T-cell (primary cell): ENCODE measurements at regions not wholly inside any gene's neighbourhood (a gene's known extent, or its start where the extent isn't known, plus 50 kb on each side); places are given as distances from the start of the nearest gene placed in this dataset.

Experiments
- ATAC-seq, 4 experiments: fragments of 200-7000 bp in 3 of 4; fragments of 150-1000 bp in 1 of 4; cut with Tn5 transposase; replicated peaks in 1 of 4; 1 replicate in 3 of 4; 2 replicates in 1 of 4; pipeline ENCODE4 v1.10.0; 2021; ENCODE audit warnings: moderate library complexity in 3 of 4, mild to moderate bottlenecking in 2 of 4, moderate number of reproducible peaks in 1 of 4
- CTCF ChIA-PET, 2 donors: fragments of 300-600 bp; sonication (Branson Sonifier 250); formaldehyde crosslinking; loops; one replicate each; lab custom pipeline; 2022; ENCODE audit warnings: antibody characterized with exemption in 2 of 2; lab: Charles Lee
- POLR2A ChIA-PET, 2 donors: fragments of 300-600 bp; sonication (Branson Sonifier 250); formaldehyde crosslinking; loops; one replicate each; lab custom pipeline; 2022; ENCODE audit warnings: antibody characterized with exemption in 2 of 2; lab: Charles Lee
- DNase-seq, 35 experiments: peaks; one replicate each; pipeline versions ENCODE4 v3.0.0 to v3.0.0-alpha.2; 2013 to 2023
- H3K27ac ChIP-seq: one replicate; pipeline ENCODE4 v1.5.1; 2013; ENCODE audit warnings: low read length
- H3K27me3 ChIP-seq, 2 experiments: replicated peaks in 1 of 2; 1 replicate in 1 of 2; 2 replicates in 1 of 2; pipeline versions ENCODE4 v1.6.1 to v1.7.0; 2013; ENCODE audit warnings: low read length in 1 of 2, mixed read lengths in 1 of 2; ENCODE audit not compliant: control insufficient read depth in 2 of 2, insufficient read depth in 2 of 2; ENCODE audit errors: extremely low read depth in 1 of 2
- H3K36me3 ChIP-seq, 2 donors: 1 replicate in 1 of 2; 2 replicates in 1 of 2; pipeline versions ENCODE4 v1.6.1 to v1.7.0; 2013; ENCODE audit warnings: low read length in 1 of 2; ENCODE audit not compliant: control insufficient read depth in 2 of 2, insufficient read depth in 1 of 2; ENCODE audit errors: extremely low read depth in 1 of 2
- H3K4me1 ChIP-seq, 2 experiments: 1 replicate in 1 of 2; 2 replicates in 1 of 2; pipeline versions ENCODE4 v1.6.1 to v1.7.0; 2013; ENCODE audit warnings: low read length in 2 of 2, mixed read lengths in 1 of 2; ENCODE audit not compliant: insufficient read depth in 2 of 2, control insufficient read depth in 1 of 2; ENCODE audit errors: extremely low read depth in 1 of 2
- H3K4me3 ChIP-seq, 2 donors: 1 replicate in 1 of 2; 2 replicates in 1 of 2; pipeline versions ENCODE4 v1.5.1 to v1.7.0; 2013; ENCODE audit warnings: mild to moderate bottlenecking in 2 of 2, low read length in 1 of 2, moderate library complexity in 1 of 2; ENCODE audit not compliant: control insufficient read depth in 1 of 2; ENCODE audit errors: extremely low read depth in 1 of 2
- H3K9me3 ChIP-seq: 2 replicates; pipeline ENCODE4 v1.7.0; 2013
- H3K27ac Mint-ChIP-seq, 2 donors: one replicate each; pipeline ENCODE4 v1.8.0; 2020 to 2021; ENCODE audit warnings: mild to moderate bottlenecking in 2 of 2, mixed read lengths in 2 of 2
- H3K27me3 Mint-ChIP-seq, 2 donors: one replicate each; pipeline ENCODE4 v1.8.0; 2021 to 2022; ENCODE audit warnings: mixed read lengths in 2 of 2
- H3K36me3 Mint-ChIP-seq: one replicate; pipeline ENCODE4 v1.8.0; 2021; ENCODE audit warnings: mixed read lengths
- H3K4me1 Mint-ChIP-seq, 3 donors: one replicate each; pipeline ENCODE4 v1.8.0; 2020 to 2022; ENCODE audit warnings: mixed read lengths in 3 of 3, mild to moderate bottlenecking in 1 of 3
- H3K4me3 Mint-ChIP-seq, 3 donors: one replicate each; pipeline ENCODE4 v1.8.0; 2020 to 2022; ENCODE audit warnings: mild to moderate bottlenecking in 3 of 3, mixed read lengths in 3 of 3, moderate library complexity in 3 of 3
- H3K9me3 Mint-ChIP-seq, 3 donors: one replicate each; pipeline ENCODE4 v1.8.0; 2020 to 2022; ENCODE audit warnings: mixed read lengths in 3 of 3
- WGBS: methylation state at CpG from one replicate; pipeline ENCODE4 v1.1.5; 2013; ENCODE audit warnings: missing lambda C conversion rate; ENCODE audit not compliant: insufficient coverage; 5-methylcytosine and 5-hydroxymethylcytosine counted together

GRCh38 chr18:30271716-30272115 lies 770.8 kb downstream of the DSC3 start:
- CTCF ChIA-PET, result no interaction called here
- Histone ChIP-seq H3K36me3 (no peaks in the 10 kb centered on the region), H3K27me3 (no peaks in the 10 kb centered on the region), H3K4me3 (no peak overlapping the region), H3K27ac (no peak overlapping the region), H3K4me1 (no peaks in the 10 kb centered on the region), H3K9me3 (no peaks in the 10 kb centered on the region)
- POLR2A ChIA-PET, result no interaction called here
- no CpG with 5 or more reads among the region's 3 CpGs for WGBS
- Mint-ChIP-seq H3K36me3 (no peaks in the 10 kb centered on the region), H3K9me3 (peaks cover 6 to 17% (median 14%) of the 10 kb centered on the region in 3 donors), H3K27ac (no peak overlapping the region), H3K4me3 (no peak overlapping the region), H3K27me3 (no peaks in the 10 kb centered on the region), H3K4me1 (no peaks in the 10 kb centered on the region)
- ATAC-seq (no peak), DNase-seq (no peak)

- WGBS, result 100% methylated on average over 1 of the region's 3 CpGs
- no peak overlapping the region for H3K27ac Mint-ChIP-seq
- no peaks in the 10 kb centered on the region for H3K9me3 ChIP-seq
- H3K4me1 Mint-ChIP-seq, result no peaks in the 10 kb centered on the region
- DNase-seq (no peak), ATAC-seq (no peak)
- H3K27me3 ChIP-seq, result no peaks in the 10 kb centered on the region
- no peak overlapping the region for H3K4me3 ChIP-seq
- no peaks in the 10 kb centered on the region for H3K27me3 Mint-ChIP-seq
- no peak overlapping the region for H3K27ac ChIP-seq
- ChIA-PET CTCF (no interaction called here), POLR2A (no interaction called here)
- H3K4me3 Mint-ChIP-seq, result no peak overlapping the region
- peaks cover 6 to 17% (median 17%) of the 10 kb centered on the region in 3 donors for H3K9me3 Mint-ChIP-seq
- no peaks in the 10 kb centered on the region for H3K36me3 Mint-ChIP-seq
- no peaks in the 10 kb centered on the region for H3K4me1 ChIP-seq
- H3K36me3 ChIP-seq, result no peaks in the 10 kb centered on the region
Observed at GRCh38 chr18:30265190-30265589, 777.4 kb downstream of the DSC3 start.

- H3K27me3 Mint-ChIP-seq, result no peaks in the 10 kb centered on the region
- WGBS, result no CpG with 5 or more reads among the region's 2 CpGs
- H3K9me3 Mint-ChIP-seq, result peaks cover 12 to 17% (median 15%) of the 10 kb centered on the region in 3 donors
- no peak overlapping the region for H3K4me3 ChIP-seq
- POLR2A ChIA-PET, result no interaction called here
- no peaks in the 10 kb centered on the region for H3K36me3 ChIP-seq
- no peaks in the 10 kb centered on the region for H3K4me1 ChIP-seq
- no peak overlapping the region for H3K4me3 Mint-ChIP-seq
- H3K27me3 ChIP-seq, result no peaks in the 10 kb centered on the region
- H3K27ac Mint-ChIP-seq, result no peak overlapping the region
- no peaks in the 10 kb centered on the region for H3K36me3 Mint-ChIP-seq
- CTCF ChIA-PET, result interaction anchor here in 1 of 2 donors (0.9 kb wide), 1 partner anchor 9 kb away, joined by 3 read pairs; no protein-coding TSS in a partner anchor
- H3K4me1 Mint-ChIP-seq, result no peaks in the 10 kb centered on the region
- DNase-seq, result no peak
- ATAC-seq, result no peak
- no peaks in the 10 kb centered on the region for H3K9me3 ChIP-seq
- no peak overlapping the region for H3K27ac ChIP-seq
Observed at GRCh38 chr18:30254331-30254730, 788.2 kb downstream of the DSC3 start.

- no peaks in the 10 kb centered on the region for H3K9me3 ChIP-seq
- Mint-ChIP-seq H3K9me3 (peaks cover 5 to 15% (median 13%) of the 10 kb centered on the region in 3 donors), H3K27ac (no peak overlapping the region), H3K36me3 (no peaks in the 10 kb centered on the region), H3K27me3 (no peaks in the 10 kb centered on the region), H3K4me1 (no peaks in the 10 kb centered on the region), H3K4me3 (no peak overlapping the region)
- no peak overlapping the region for H3K4me3 ChIP-seq
- H3K27ac ChIP-seq, result no peak overlapping the region
- no peaks in the 10 kb centered on the region for H3K27me3 ChIP-seq
- ChIA-PET POLR2A (no interaction called here), CTCF (interaction anchor here in 1 of 2 donors (0.6 kb wide), 1 partner anchor 149 kb away, joined by 3 read pairs; no protein-coding TSS in a partner anchor)
- ATAC-seq, result no peak
- H3K36me3 ChIP-seq, result no peaks in the 10 kb centered on the region
- no peaks in the 10 kb centered on the region for H3K4me1 ChIP-seq
- DNase-seq, result no peak
Observed at GRCh38 chr18:30248056-30248455, 794.5 kb downstream of the DSC3 start.

GRCh38 chr18:30245766-30246455 lies 796.6 kb downstream of the DSC3 start:
- Mint-ChIP-seq H3K36me3 (no peaks in the 10 kb centered on the region), H3K4me1 (no peaks in the 10 kb centered on the region), H3K27me3 (no peaks in the 10 kb centered on the region), H3K4me3 (no peak overlapping the region), H3K27ac (no peak overlapping the region), H3K9me3 (peaks cover 7 to 24% (median 12%) of the 10 kb centered on the region in 3 donors)
- Histone ChIP-seq H3K4me1 (no peaks in the 10 kb centered on the region), H3K9me3 (no peaks in the 10 kb centered on the region), H3K27me3 (no peaks in the 10 kb centered on the region), H3K4me3 (no peak overlapping the region), H3K36me3 (no peaks in the 10 kb centered on the region), H3K27ac (no peak overlapping the region)
- ChIA-PET CTCF (interaction anchor here in 1 of 2 donors (0.9 kb wide), 1 partner anchor 8 kb away, joined by 3 read pairs; no protein-coding TSS in a partner anchor), POLR2A (no interaction called here)
- WGBS, result no CpG with 5 or more reads among the region's 3 CpGs
- ATAC-seq, result no peak
- DNase-seq, result no peak

- Histone ChIP-seq H3K27me3 (no peaks in the 10 kb centered on the region), H3K9me3 (no peaks in the 10 kb centered on the region), H3K4me1 (no peaks in the 10 kb centered on the region), H3K27ac (no peak overlapping the region), H3K36me3 (no peaks in the 10 kb centered on the region), H3K4me3 (no peak overlapping the region)
- ChIA-PET CTCF (no interaction called here), POLR2A (no interaction called here)
- Mint-ChIP-seq H3K9me3 (peaks cover 12 to 25% (median 15%) of the 10 kb centered on the region in 3 donors), H3K4me3 (no peak overlapping the region), H3K27me3 (no peaks in the 10 kb centered on the region), H3K4me1 (no peaks in the 10 kb centered on the region), H3K27ac (no peak overlapping the region), H3K36me3 (no peaks in the 10 kb centered on the region)
- ATAC-seq, result no peak
- DNase-seq, result no peak
Observed at GRCh38 chr18:30234755-30235154, 807.8 kb downstream of the DSC3 start.

GRCh38 chr18:30211112-30211511 lies 831.4 kb downstream of the DSC3 start:
- Histone ChIP-seq H3K27me3 (no peaks in the 10 kb centered on the region), H3K4me3 (no peak overlapping the region), H3K27ac (no peak overlapping the region), H3K36me3 (no peaks in the 10 kb centered on the region), H3K9me3 (no peaks in the 10 kb centered on the region), H3K4me1 (no peaks in the 10 kb centered on the region)
- no peak for ATAC-seq
- no peaks in the 10 kb centered on the region for H3K27me3 Mint-ChIP-seq
- no peak overlapping the region for H3K27ac Mint-ChIP-seq
- peaks cover 0 to 24% (median 21%) of the 10 kb centered on the region in 3 donors for H3K9me3 Mint-ChIP-seq
- POLR2A ChIA-PET, result no interaction called here
- H3K4me3 Mint-ChIP-seq, result no peak overlapping the region
- CTCF ChIA-PET, result no interaction called here
- no peaks in the 10 kb centered on the region for H3K4me1 Mint-ChIP-seq
- H3K36me3 Mint-ChIP-seq, result no peaks in the 10 kb centered on the region
- no peak for DNase-seq
